HG03066 (cell line): ENCODE measurements at regions not wholly inside any gene's neighbourhood (a gene's known extent, or its start where the extent isn't known, plus 50 kb on each side); places are given as distances from the start of the nearest gene placed in this dataset.
"Not testable (repeated sequence)": the region's sequence is repeated elsewhere in the genome, so short reads cannot be mapped to it uniquely, and the experiment has no call there.

Source experiments
- ATAC-seq: cut with Tn5 transposase; IDR thresholded peaks from one replicate; pipeline ENCODE4 v1.9.1; 2021; ENCODE audit warnings: low read depth; ENCODE audit not compliant: unreplicated experiment

DNA sequence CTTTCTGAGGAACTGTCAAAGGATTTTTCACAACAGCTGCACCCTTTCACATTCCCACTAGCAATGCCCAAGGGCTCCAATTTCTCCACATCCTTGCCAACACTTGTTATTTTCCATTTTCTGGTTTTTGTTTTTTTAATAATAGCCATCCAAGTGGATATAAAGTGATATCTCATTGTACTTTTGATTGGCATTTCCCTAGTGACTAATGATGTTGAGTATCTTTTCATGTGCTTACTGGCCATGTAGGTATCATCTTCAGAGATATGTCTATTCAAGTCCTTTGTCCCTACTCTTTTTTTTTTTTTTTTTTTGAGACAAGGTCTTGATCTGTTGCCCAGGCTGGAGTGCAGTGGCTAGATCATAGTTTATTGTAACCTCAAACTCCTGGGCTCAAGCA, 115.8 kb upstream of the HAND1 start:
- ATAC-seq = no peak

DNA sequence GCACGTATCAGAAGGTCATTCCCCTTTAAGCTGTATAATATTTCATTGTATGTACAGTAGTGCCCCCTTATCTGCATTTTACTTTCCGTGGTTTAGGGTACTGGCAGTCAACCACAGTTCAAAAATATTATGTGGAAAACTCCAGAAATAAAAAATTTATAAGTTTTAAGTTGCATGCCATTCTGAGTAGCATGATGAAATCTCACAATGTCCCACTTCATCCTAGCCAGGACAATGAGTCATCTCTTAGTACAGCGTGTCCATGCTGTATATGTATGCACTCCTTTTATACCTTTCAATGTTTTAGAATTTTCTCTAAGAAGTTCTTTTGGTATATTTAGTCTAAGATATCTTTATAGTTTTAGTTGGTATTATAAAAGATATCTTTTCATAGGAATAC, 115.0 kb upstream of the HAND1 start:
- ATAC-seq = no peak

DNA sequence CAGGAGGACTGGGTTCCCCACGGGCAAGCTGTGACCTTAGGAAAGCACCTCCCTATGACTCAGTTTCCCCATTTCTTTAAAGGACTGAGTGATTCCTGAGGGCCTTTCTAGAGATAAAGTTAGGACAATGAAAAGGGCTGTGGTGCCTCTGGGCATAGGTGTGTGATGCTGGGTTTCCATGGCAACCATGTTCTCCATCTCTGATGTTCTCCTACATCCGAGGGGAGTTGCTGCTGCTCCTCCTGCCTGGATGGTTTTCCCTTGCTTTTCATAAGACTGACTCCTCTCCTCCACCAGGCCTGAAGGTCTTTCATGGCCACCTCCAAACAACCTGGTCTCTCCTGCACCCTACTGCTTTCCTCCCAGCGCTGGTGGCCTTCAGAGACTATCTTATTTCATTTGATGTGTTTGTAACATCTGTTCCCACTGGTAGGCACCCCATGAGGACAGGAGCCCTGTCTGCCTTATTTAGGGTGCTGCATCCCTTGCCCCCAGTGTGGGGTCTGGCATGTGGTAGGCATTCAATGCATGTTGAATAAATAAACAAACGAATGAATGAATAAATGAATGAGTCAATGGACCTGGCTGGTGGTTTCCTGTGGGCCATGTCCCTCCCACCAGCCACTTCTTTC, 112.2 kb upstream of the HAND1 start:
- ATAC-seq = no peak

DNA sequence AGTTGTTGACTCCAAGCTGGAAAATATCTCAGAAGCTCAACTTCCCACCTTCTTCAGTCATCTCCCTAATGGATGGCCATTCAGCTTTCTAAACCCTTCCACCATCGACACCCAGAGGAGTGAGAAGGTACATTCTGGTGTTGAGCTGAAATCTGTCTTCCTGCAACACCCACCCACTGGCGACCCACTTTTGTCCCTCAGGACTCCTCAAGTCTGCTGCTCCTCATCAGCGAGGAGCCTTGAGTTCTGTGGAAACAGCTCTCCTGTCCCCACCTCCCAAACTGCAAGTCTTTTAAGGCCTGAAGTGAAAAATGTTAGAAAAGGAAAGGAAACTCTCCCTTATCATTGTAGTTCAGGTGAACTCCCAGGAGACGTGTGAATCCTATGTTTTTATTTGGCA, 111.5 kb upstream of the HAND1 start:
- ATAC-seq = no peak

DNA sequence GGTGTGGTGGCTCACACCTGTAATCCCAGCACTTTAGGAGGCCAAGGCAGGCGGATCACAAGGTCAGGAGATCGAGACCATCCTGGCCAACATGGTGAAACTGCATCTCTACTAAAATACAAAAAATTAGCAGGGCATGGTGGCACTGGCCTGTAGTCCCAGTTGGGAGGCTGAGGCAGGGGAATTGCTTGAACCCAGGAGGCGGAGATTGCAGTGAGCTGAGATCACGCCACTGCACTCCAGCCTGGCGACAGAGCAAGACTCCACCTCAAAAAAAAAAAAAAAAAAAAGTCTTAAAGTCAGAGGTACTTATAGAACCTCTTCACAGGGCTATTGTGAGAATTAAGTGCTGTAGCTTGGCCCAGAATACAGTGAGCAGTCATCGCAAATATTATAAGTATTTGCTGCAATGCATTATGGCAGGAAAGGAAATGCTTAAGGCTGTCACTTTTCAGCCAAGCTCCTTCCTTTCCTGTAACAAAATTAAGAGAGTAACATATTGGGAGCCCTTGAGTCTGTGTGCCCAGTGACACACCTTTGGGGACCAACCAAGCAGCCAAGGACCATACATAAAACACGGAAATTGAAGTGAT, 110.9 kb upstream of the HAND1 start:
- not testable (repeated sequence) for ATAC-seq

DNA sequence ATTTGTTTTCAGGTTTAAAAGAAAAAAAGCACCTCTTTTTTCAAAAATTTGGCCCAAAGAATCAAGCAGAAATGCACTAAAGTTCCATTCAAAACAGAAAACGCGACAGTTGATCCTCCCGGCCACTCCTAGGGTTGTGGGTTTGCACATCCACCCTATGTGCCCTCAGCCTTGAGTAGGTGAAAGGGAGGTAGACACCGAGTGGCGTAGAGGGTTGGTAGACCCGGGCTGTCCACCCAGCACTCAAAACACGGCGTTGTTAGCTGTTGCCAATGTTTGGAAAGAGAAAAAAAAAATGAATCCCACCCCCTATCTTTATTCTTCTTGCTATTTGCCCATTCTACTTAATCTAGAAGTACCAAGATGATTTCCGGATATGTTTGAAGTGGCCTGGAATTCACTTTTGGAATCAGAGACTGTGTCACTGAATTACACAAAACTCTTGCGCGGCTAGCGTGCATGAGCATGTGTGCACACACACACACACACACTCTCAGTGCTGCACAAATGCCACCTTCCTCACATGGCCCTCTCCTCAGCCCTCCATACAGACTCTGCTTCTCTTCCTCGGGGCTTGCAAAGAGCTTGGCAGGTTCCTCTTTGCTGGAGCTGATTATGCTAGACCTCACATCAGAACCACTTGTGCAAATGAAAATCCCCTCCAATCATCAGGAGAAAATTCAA, 110.2 kb upstream of the HAND1 start:
- no peak for ATAC-seq

DNA sequence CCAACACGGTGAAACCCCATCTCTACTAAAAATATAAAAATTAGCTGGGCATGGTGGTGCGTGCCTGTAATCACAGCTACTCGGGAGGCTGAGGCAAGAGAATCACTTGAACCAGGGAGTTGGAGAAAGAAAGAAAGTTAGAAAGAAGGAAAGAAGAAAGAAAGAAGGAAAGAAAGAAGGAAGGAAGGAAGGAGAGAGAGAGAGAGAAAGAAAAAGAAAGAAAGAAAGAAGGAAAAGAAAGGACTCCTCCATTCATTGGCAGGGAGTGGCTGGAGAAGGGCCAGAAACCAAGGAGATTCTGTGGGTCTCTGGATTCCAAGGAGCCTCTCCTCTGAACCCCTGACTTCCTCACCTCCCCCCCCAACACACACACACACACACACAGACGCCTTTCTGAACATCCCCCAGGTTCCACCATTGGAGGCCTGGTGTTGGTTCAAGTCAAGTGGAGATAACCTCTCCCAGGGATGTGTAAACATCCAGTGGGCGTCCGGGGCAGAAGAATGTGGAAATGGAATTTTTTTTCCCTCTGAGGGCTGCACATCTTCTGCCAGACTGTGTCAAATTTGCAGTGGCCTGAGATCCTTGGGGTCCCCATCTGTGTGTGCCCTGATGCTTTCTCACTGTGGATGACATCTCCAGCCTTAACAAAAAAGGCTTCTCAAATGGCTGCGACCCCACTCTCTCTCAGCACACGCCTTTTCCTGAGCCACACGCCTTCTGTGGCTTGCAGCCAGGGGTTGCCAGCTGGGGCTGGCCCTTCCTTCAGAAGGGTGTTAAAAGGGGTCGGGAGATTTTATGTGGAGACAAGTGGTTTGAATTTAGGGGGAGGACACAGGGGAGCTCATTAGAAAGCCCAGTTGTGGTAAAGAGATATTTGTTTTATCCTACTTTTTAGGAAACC, 109.3 kb upstream of the HAND1 start:
- no peak for ATAC-seq

DNA sequence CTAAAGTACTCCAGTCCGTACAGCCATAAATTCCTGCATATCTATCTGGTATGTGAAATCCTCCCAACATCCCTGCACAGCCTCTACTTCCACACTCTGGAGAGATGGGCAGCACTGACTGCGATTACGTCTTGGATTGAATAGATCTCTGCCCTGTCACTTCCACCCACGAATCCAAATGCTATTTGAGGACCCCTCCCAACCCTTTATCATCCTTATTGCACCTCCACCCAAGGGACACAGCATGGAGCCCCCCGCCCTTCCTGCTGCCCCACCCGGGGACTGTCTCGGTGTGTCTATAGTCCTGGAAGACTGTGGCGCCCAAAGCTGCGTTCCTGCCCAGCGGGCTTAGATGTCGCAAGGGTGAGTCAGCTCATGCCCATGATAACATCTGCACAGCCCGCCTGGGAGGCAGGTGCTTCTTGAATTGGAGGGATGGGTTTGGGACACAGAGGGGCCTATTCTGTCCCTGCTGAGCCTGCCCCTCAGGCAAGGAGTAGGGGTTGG, 105.7 kb upstream of the HAND1 start:
- no peak for ATAC-seq

DNA sequence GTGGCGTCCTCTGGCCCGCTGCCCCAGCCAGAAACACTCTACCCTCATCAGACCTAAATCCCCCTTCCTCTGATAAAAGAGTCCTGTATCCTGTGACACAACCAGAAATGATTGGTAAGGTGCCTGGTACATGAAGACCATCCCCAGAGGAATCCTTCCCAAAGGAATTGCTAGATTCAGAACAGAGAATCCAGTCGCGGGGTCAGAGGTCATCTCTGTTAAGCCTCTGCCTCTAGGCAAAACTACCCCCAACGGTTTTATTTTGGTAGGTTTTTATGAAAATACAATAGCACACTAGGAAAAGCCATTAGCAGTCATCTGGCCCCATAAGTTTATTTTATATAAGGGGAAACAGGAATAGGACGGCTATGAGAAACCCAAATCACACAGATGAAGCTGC, 102.4 kb upstream of the HAND1 start:
- ATAC-seq = no peak

DNA sequence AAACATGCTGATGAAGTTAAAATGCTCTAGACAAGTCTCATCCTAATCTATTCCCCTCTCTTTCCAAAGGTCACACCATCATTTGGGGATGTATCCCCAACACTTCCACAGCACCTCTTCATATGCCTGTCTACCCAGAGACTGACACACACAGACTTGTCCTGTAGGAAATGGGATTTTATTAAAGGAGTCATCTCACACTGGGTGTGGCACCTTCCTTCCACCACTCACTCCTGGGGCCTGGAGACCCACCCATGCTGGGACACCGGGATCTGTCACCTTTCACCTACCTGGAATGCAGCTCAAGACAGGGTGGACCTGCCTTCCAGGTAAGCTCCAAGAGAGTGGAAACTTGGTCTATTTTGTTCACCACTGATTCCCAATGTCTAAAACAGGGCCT, 99.4 kb upstream of the HAND1 start:
- no peak for ATAC-seq

DNA sequence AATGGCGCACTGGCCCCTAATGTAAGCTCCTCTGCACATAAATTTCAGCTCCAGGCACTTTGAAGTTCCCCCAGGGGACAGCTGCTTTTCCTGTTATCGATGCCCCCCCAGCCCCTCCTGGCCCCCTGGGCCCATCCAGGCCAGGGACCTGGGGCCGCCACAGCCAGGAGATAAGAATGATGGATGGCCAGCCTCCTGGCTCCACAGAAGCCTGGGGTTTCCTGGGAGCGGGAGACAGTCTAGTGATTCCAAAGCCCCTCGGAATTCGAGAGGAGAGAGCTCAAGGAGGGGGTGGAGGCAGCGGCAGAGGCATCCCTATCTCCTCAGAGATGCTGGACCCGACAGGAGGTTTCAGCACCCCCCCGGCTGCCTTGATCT, 98.4 kb upstream of the HAND1 start:
- ATAC-seq = no peak

DNA sequence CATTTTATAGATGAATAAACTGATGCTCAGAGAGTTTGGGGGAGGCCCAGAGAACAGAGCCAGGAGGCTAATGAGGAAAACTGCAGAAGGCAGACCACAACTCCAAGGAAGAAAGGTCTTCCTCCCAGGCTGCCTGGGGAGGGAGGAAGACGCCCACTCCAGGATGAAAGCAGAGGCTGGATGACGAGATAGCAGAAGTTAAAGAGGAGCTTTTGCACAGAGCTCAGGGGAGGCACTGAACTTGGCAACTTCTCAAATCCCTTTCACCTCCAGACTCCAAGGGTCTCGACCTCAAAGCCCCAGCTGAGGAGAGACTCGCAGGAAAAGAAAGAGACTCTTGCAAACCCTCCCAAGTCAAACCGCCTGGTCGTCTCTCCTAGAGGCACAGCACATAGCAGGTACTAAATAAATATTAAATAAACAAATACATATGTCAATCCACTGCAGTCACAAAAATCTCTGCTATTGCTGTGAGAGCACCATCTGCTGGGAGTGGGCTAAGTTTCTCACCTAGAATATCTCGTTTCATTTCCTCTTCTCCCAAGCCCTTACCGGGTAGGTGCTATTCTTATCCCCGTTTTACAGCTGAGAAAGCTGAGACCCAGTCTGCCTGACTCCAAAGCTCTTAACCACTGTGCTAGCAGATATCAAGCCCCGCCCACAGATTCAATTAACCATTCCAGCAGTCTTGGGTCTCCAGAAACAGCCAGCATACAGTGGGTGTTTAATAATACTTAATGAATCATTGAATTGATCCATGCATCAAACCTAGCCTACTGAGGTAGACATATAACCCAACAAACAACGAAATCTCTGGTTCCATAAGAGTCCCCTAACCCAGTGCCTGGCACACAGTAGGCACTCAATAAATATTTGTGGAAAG, 97.8 kb upstream of the HAND1 start:
- ATAC-seq = peak; percentile 96

DNA sequence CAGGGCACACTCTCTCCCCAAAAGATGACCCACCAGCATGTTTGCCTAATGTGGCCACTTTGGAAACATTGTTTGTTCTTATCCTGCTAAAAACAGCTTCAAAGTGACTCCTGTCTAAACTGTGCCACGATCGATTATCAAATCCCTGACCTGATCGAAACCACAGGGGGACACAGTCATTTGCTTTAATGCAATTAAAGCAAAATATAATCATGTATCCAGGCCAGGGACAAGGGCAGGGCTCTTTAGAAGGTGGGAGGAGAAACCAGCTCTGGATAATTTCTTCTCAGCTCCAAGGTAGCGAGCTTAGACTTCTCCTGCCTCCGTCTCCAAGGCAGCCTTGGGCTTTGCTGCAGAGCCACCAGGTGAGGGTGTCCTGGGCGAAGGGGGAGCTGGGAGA, 95.0 kb upstream of the HAND1 start:
- ATAC-seq = no peak

DNA sequence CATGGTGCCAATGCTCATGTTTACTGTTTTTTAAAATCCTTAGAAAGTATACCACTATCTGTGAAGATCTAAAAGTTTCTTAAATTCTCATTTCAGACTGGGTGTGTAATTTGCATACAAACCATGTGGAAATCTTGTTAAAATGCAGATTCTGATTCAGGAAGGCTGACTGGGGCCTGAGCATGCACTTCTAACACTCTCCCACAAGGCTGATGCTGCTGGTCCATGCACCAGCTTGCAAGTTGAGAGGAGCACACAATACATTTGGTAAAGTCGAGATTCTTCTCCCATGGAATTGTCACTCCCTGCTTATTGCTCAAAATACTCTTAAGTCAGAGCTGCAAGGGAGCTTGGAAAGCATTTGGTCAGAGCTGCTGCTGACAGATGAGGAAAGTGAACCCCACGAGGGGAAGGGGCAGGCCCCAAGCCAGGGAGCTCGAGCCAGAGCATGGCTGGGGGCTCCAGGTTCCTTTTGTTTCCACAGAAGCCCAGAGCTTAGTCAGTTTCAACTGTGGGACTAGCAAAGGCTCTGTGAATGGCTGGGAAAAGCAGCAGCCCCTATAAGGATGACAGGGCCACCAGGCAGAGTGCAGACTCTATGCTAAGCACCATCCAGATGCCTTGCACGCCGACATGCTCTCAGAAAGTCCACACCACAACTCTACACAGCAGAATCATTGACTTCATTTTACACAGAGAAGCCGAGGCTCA, 93.5 kb upstream of the HAND1 start:
- no peak for ATAC-seq

DNA sequence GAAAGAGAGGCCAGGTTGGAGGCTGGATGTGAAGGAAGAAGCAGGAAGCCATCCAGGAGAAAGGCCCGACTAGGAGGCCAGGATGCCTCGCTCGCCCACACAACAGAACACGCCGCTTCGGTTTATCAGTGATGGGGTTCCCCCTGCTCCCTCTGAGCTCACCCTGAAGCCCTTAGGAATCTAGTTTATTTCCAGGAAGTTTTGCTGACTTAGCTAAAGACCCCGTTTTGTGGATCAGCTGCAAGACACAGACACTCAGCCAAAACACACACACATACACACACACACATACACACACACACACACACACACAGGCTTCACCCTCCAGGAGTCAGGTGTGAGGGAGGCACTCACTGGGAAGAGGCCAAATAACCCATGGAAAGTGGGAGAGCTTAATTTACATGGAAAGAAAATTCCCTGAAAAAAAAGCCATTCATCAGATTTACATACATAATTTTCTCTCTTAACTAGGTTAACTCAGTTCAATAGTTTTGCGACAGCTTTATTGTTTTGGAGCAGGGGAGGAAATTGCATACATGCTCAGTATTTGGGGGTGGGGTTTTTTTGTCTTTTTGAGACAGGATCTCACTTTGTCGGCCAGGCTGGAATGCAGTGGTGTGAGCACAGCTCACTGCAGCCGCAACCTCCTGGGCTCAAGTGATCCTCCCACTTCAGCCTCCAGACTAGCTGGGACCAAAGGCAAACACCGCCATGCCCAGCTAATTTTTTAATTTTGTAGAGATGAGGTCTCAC, 92.7 kb upstream of the HAND1 start:
- ATAC-seq = no peak

DNA sequence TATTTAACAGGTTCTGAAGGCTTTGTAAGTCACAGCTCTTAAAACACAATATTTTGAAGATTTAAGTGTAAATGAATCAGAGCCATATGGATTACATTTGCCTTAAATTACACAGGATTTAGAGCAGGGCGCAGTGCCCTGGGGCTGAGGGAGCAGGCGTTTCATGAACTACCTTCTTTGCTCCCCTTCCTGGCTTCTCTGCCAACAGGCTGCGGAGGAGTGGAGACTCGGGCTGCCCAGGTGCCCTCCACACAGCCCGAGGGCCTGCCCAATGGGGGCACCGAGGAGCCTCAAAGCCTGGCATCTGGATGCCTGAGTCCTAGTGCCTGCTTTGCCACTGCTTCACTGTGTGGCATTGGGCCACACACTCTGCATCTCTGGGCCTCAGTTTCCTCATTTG, 90.6 kb upstream of the HAND1 start:
- no peak for ATAC-seq

DNA sequence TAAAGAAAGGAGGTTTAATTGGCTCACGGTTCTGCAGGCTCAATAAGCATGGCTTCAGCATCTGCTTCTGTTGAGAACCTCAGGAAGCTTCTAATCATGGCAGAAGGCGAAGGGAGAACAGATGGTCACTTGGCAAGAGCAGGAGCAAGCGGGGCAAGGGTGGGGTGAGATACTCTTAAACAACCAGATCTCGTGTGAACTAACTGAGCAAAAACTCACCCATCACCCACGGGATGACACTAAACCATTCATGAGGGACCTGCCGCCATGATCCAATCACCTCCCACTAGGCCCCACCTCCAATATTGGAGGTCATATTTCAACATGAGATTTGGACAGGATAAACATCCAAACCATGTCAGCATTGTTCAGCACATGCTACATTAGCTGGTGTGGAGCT, 89.1 kb upstream of the HAND1 start:
- ATAC-seq = no peak

DNA sequence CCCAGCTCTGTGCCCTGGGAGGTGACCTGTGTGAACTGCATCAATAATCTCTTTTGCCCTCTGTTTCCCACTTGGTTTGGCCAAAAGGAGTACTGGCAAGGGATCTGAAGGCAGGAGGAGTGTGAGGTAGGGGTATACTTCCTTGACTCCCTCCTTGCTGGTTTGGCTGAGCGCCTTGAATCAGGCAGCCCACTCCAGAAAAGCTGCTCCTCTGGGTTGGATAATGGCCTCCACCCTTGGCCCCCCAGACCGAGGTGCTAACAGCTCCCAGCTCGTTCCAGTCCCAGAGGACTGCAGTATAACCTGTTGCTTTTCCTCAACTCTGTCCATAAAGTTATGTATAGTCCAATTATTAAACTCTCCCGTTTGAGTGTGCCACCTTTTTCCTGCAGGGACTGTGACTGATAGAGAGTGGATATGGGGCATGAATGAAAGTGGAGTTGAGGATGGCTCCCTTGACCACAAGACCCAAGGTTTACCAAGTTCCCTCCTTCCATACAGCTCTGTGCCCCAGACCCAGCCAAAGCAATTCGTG, 88.2 kb upstream of the HAND1 start:
- no peak for ATAC-seq

DNA sequence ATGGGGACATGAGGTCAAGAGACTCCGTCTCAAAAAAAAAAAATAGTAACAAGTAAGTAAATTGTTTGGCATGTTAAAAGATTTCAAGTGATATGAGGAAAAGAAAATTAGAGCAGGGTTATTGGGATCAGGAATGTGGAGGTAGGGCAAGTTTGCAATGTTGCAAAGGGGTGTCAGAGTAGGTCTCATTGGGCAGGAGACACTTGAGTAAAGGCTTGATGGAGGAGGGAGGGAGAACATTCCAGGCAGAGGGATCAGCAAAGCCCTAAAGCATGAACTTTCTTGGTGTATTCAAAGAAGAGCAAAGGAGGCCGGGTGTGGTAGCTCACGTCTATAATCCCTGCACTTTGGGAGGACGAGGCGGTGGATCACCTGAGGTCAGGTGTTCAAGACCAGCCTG, 87.1 kb upstream of the HAND1 start:
- ATAC-seq = no peak
